ENCODE measurements at regions not wholly inside any gene's neighbourhood (a gene's known extent, or its start where the extent isn't known, plus 50 kb on each side); places are given as distances from the start of the nearest gene placed in this dataset.

GRCh38 chr2:45316576-45317338 lies 294.3 kb downstream of the SRBD1 start:
- H3K27ac ChIP-seq, result no peak overlapping the region
- no peaks in the 10 kb centered on the region for H3K36me3 ChIP-seq (ENCODE audit: low read depth, missing control alignments)
- intact Hi-C loops (cut with DNase I; ENCODE audit: low total_unique reads), result no loop called here

GRCh38 chr2:45315861-45316260 lies 295.2 kb downstream of the SRBD1 start:
- Histone ChIP-seq H3K9me3 (no peaks in the 10 kb centered on the region), H3K36me3 (ENCODE audit: low read depth, missing control alignments) (no peaks in the 10 kb centered on the region), H3K27me3 (no peaks in the 10 kb centered on the region), H3K27ac (no peak overlapping the region), H3K4me3 (no peak overlapping the region), H3K4me1 (peaks cover 3% of the 10 kb centered on the region)
- WGBS, 2 donors, result 43% methylated on average over 3 of the region's 3 CpGs
- intact Hi-C loops (cut with DNase I; ENCODE audit: low total_unique reads), result no loop called here
- peak; percentile 76 for DNase-seq
- no peak for TF ChIP-seq CTCF (IDR thresholded peaks at IDR 0.05)
- no peak for TF ChIP-seq POLR2A (IDR thresholded peaks at IDR 0.05)

More at GRCh38 chr2:45316576-45317338, 294.3 kb downstream of the SRBD1 start:
- no peak overlapping the region for H3K4me3 ChIP-seq
- peaks cover 3% of the 10 kb centered on the region for H3K4me1 ChIP-seq
- DNase-seq, result no peak
- 72 to 76% methylated on average over 10 of the region's 10 CpGs for WGBS, 2 donors
- H3K27me3 ChIP-seq, result no peaks in the 10 kb centered on the region
- TF ChIP-seq CTCF (IDR thresholded peaks at IDR 0.05), result no peak
- no peak for TF ChIP-seq POLR2A (IDR thresholded peaks at IDR 0.05)
- no peaks in the 10 kb centered on the region for H3K9me3 ChIP-seq

GRCh38 chr2:45312275-45312674 lies 298.8 kb downstream of the SRBD1 start:
- TF ChIP-seq POLR2A (IDR thresholded peaks at IDR 0.05) (no peak), CTCF (IDR thresholded peaks at IDR 0.05) (no peak)
- Histone ChIP-seq H3K9me3 (no peaks in the 10 kb centered on the region), H3K4me1 (peaks cover 3% of the 10 kb centered on the region), H3K36me3 (ENCODE audit: low read depth, missing control alignments) (no peaks in the 10 kb centered on the region), H3K27me3 (no peaks in the 10 kb centered on the region), H3K27ac (no peak overlapping the region), H3K4me3 (no peak overlapping the region)
- 79 to 83% methylated on average over 7 of the region's 7 CpGs for WGBS, 2 donors
- DNase-seq, result no peak
- intact Hi-C loops (cut with DNase I; ENCODE audit: low total_unique reads), result no loop called here

GRCh38 chr2:45311559-45311958 lies 299.5 kb downstream of the SRBD1 start:
- no peak overlapping the region for H3K4me3 ChIP-seq
- WGBS, 2 donors, result 50 to 82% methylated on average over 2 of the region's 2 CpGs
- no peaks in the 10 kb centered on the region for H3K36me3 ChIP-seq (ENCODE audit: low read depth, missing control alignments)
- H3K9me3 ChIP-seq, result no peaks in the 10 kb centered on the region
- H3K27me3 ChIP-seq, result no peaks in the 10 kb centered on the region
- H3K4me1 ChIP-seq, result peaks cover 3% of the 10 kb centered on the region
- TF ChIP-seq CTCF (IDR thresholded peaks at IDR 0.05) (no peak), POLR2A (IDR thresholded peaks at IDR 0.05) (no peak)
- DNase-seq, result no peak
- intact Hi-C loops (cut with DNase I; ENCODE audit: low total_unique reads), result no loop called here
- no peak overlapping the region for H3K27ac ChIP-seq

- intact Hi-C loops (cut with DNase I; ENCODE audit: low total_unique reads), result no loop called here
These were observed 297.9 kb upstream of the SIX2 start for GRCh38 chr2:45307147-45307546.

More at GRCh38 chr2:45307147-45307546, 297.9 kb upstream of the SIX2 start:
- H3K4me1 ChIP-seq, result no peaks in the 10 kb centered on the region
- TF ChIP-seq CTCF (IDR thresholded peaks at IDR 0.05), result no peak
- no peak for TF ChIP-seq POLR2A (IDR thresholded peaks at IDR 0.05)
- H3K4me3 ChIP-seq, result no peak overlapping the region
- WGBS, 2 donors, result 95% methylated on average over 11 of the region's 11 CpGs
- no peaks in the 10 kb centered on the region for H3K27me3 ChIP-seq
- H3K27ac ChIP-seq, result no peak overlapping the region
- no peaks in the 10 kb centered on the region for H3K9me3 ChIP-seq
- no peak for DNase-seq
- H3K36me3 ChIP-seq (ENCODE audit: low read depth, missing control alignments), result no peaks in the 10 kb centered on the region

Measured in testis (tissue), 2 donors.